HG03175 (cell line): ENCODE measurements at regions not wholly inside any gene's neighbourhood (a gene's known extent, or its start where the extent isn't known, plus 50 kb on each side); places are given as distances from the start of the nearest gene placed in this dataset.
A peak's percentile ranks its signal among the peaks of the same experiment; 100 is the strongest.

Experiments
- ATAC-seq: cut with Tn5 transposase; IDR thresholded peaks from one replicate; pipeline ENCODE4 v1.9.1; 2021; ENCODE audit warnings: mild to moderate bottlenecking, moderate library complexity; ENCODE audit not compliant: unreplicated experiment

- no peak for ATAC-seq
These were observed 80.0 kb downstream of the S1PR1 start for GRCh38 chr1:101316799-101317198.

GRCh38 chr1:101317590-101317989 lies 80.8 kb downstream of the S1PR1 start:
- ATAC-seq, result no peak

- ATAC-seq, result no peak
These were observed 86.7 kb downstream of the S1PR1 start for GRCh38 chr1:101323535-101323934.

DNA sequence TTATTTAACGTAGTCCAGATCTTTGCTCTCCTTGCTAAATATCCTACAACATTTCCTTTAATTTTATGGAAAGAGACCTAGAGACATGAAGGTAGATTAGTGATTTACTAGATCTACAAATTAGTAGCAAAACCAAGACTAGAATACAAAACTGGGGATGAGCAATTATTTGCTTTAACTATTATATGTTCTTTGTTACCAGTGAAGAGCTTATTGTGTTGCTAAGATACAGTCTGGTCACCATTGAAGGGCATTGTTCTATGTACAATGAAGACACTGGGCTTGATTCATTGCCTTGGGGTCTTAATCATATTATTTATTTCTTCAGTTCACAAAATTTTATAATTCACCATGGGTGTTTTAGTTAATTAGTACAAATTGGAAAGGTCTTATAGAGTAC lies 88.3 kb downstream of the S1PR1 start:
- no peak for ATAC-seq

GRCh38 chr1:101330427-101331130 lies 93.8 kb downstream of the S1PR1 start:
- no peak for ATAC-seq

GRCh38 chr1:101331794-101332193 lies 95.0 kb downstream of the S1PR1 start:
- ATAC-seq, result no peak

DNA sequence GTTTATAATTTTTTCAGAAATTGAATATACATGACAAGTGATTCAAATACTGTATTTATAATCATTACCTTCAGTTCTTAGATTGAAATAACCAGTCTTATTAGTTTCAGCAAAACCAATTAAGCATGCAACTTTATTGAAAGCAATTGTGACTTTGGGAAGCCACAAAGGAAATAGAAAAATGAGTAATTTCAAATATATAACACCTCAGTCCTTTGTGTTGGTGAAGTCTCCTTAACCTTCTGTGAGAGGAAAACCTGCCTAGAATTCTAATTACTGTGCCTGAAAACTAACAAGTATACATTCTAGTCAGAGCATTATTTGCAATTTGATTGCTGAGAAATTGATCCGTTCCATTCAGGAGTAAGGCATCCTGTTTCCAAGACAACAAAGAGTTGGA lies 95.8 kb downstream of the S1PR1 start:
- ATAC-seq, result no peak

GRCh38 chr1:101333186-101333585 lies 96.4 kb downstream of the S1PR1 start:
- ATAC-seq, result no peak

DNA sequence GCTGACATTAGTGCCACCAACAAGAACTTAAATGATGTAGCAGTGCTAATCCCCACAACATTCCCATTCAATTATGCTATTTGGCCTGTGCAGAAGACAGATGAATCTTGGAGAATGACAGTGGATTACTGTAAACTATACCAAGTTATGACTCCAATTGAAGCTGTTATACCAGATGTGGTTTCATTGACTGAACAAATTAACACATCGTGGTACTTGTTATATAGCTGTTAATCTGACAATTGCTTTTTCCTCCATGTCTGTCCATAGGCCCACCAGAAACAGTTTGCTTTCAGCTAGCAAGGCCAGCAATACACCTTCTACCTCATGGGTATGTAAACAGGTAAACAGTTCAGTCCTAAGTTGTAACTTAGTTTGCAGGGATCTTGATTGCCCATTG lies 101.1 kb downstream of the S1PR1 start:
- no peak for ATAC-seq

DNA sequence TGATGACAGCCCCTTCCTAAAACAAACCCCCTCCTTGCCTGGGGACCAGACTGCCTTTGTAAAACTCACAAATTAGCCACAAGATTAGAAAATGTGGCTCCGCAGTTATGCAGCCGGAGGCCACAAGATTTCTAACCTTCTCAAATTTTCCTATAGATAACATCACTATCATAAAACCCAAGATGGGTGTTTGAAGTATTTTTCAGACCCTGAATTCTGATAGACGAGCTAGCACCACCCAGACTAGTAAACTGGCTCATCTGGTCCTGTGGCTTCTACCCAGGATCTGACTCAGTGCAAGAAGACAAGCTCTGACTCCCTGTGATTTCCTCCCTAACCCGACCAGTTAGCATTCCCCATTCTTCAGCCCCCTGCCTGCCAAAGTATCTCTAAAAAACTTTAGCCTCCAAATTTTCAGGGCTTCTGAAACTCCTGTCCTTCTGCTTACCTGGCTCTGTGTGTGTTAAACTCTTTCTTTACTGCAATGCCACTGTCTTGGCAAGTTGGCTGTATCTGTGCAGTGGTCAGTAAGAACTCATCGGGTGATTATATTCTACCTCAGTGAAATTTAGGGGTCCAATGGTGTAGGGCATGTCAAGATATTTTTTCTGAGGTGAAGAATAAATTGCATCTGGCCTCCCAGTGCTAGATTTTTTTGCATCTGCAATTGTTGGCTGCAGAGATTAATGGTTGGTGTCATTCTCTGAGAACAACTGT lies 102.1 kb downstream of the S1PR1 start:
- ATAC-seq, result no peak

- ATAC-seq, result no peak
These were observed 107.9 kb downstream of the S1PR1 start for GRCh38 chr1:101344745-101345144.

- no peak for ATAC-seq
These were observed 109.6 kb downstream of the S1PR1 start for GRCh38 chr1:101346419-101346818.

DNA sequence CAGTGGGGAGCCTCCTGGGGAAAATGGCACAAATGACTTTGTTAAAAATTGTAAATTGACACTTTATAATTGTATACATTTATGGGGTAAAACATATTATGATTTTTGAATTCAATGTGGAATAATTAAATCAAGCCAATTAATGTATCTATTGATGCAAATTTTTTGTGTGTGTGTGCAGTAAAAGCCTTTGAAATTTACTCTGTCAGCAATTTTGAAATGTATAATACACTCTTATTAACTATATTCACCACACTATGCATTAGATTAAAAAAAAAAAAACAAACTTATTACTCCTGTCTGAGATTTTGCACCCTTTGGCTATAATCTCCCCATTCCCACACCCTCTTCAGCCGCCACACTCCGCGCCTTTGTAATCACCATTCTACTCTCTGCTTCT lies 119.2 kb downstream of the S1PR1 start:
- no peak for ATAC-seq

DNA sequence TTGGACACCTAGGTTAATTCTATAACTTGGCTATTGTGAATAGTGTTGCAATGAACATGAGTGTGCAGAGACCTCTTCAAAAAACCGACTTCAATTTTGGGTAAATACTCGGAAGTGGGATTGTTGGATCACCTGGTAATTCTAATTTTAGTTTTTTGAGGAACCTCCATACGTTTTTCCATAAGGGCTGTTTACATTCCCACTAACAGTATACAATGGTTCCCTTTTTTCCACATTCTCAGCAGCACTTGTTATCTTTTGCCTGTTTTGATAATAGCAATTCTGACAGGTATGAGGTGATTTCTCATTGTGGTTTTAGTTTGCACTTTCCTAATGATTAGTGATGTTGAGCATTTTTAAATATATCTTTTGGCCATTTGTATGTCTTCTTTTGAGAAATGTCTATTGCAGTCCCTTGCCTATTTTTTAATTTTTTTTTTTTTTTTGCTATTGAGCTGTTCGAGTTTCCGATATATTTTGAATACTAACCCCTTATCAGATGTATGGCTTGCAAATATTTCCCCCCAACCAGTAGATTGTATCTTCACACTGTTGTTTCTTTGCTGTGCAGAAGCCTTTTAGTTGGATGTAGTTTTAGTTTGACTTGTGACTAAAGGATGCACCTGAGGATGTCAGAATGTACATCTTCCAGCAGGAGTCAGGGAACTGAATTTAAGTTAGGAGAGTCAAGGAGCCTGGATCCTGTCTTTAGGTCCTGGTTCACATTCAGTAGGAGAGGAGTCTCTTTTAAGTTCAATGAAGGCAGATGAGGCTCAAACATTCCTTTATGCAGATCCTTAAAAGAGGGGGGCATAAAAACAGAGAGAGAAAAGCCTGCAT lies 120.0 kb downstream of the S1PR1 start:
- ATAC-seq, result peak; percentile 22

- peak; percentile 98 for ATAC-seq
These were observed 120.7 kb downstream of the S1PR1 start for GRCh38 chr1:101357444-101357986.

DNA sequence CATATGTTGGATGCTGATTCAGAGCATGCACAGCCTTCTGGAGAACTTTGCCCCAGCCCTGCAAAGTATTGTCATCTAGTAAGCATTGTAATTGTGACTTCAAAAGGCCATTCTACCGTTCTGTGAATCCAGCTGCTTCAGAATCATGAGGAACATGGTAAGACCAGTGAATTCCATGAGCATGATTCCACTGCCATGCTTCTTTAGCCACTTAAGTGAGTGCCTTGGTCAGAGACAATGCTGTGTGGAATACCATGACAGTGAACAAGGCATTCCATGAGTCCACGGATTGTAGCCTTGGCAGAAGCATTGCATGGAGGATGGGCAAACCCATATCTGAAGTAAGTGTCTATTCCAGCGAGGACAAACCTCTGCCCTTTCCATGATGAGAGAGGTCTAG lies 123.7 kb downstream of the S1PR1 start:
- ATAC-seq, result no peak

GRCh38 chr1:101363891-101364318 lies 127.1 kb downstream of the S1PR1 start:
- peak; percentile 46 for ATAC-seq

DNA sequence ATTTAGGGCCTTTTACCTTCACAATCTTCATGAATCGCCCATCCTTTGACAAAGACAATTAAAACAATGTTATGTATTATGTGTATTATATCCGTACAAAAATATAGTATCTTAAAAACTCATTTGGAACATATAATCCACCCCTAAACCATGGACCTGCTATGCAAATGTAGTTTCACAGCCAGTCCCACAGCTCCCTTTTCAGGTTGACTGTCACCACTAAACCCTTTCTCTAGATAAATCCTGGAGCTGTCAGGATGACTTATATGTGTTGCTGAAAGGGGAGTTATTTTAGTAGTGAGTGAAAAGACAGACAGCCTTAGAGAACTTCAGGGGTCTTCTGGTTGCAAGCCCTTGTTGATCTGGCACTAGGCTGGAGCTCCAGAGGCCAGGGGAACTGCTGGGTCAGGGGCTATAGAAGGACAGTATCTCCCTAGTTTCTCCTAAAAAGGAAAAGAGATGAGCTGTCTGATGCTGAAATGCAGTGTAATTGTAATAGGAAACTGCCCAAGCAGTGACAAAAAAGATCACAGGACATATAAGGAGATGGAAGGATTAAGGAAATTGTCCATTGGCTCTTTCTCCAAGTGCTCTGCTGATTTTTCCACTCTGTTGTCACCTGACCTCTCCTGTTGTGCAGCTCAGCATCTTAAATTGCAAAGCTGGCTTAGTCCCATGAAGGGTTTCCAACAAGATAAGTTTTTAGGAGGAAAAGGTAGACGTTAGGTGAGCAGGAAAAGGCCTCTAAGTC lies 127.7 kb downstream of the S1PR1 start:
- peak; percentile 33 for ATAC-seq

- ATAC-seq, result no peak
These were observed 128.4 kb downstream of the S1PR1 start for GRCh38 chr1:101365186-101365585.

GRCh38 chr1:101365878-101366277 lies 129.1 kb downstream of the S1PR1 start:
- ATAC-seq, result no peak
